OCI-LY7 (cell line): ENCODE measurements at regions not wholly inside any gene's neighbourhood (a gene's known extent, or its start where the extent isn't known, plus 50 kb on each side); places are given as distances from the start of the nearest gene placed in this dataset.

Source experiments
- CTCF ChIP-seq: fragments of 200-600 bp; sonication (generic); conservative IDR thresholded peaks from 2 replicates; pipeline ENCODE4 v1.5.1; 2014; ENCODE audit warnings: mild to moderate bottlenecking, antibody characterized with exemption, low read length, moderate library complexity, mixed read lengths
- EZH2phosphoT487 ChIP-seq: fragments of 200-600 bp; sonication (generic); IDR thresholded peaks from 2 replicates; pipeline ENCODE4 v1.6.1; 2018; ENCODE audit warnings: low read depth, borderline replicate concordance, mild to moderate bottlenecking, mixed run types, antibody characterized with exemption, low read length, moderate library complexity, mixed read lengths

DNA sequence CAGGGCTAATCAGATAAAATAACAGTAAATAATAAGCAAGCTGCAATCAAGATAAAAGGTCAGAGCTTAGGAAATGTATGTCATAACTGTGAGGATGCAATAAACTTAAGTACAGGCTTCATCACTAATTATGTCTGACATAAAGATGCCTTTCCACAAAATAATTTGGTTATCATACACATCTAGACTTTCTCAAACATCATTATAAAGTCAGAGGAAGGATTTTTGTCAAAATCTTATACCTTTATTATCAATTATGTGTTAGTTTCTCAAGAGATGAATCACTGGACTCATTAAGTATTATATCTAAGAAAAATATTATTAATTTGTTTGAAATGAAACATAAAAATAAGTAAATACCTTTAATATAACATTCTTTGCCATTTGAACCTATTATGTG is 695.4 kb upstream of the INTU start:
- no peak for TF ChIP-seq CTCF
- TF ChIP-seq EZH2phosphoT487, result no peak
